ENCODE measurements at regions not wholly inside any gene's neighbourhood (a gene's known extent, or its start where the extent isn't known, plus 50 kb on each side); places are given as distances from the start of the nearest gene placed in this dataset.

GRCh38 chr2:187749804-187750431 lies 195.7 kb upstream of the TFPI start:
- WGBS, result 88% methylated on average over 7 of the region's 7 CpGs

DNA sequence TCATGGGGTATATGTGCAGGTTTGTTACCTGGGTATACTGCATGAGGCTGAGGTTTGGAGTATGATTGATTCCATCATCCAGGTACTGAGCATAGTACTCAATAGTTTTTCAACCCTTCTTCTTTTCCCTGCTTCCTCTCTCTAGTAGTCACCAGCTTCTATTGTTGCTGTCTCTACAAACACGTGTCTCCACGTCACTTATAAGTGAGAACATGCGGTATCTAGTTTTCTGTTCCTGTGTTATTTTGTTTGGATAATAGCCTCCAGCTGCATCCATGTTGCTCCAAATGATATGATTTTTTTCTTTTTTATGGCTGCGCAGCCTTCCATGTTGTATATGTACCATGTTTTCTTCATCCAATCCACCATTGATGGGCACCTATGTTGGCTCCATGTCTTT lies 214.8 kb upstream of the TFPI start:
- no peak overlapping the region for H3K4me2 ChIP-seq (ENCODE audit: low read length, poor library complexity, severe bottlenecking)

More at GRCh38 chr2:187749804-187750431, 195.7 kb upstream of the TFPI start:
- no peaks in the 10 kb centered on the region for H3K79me1 ChIP-seq (replicated peaks; ENCODE audit: low read length, poor library complexity, severe bottlenecking)
- H2BK12ac ChIP-seq (ENCODE audit: low read length in 2 of 2), result peak overlapping the region in 1 of 2 experiments; percentile 78
- H3K4me3 ChIP-seq (ENCODE audit: insufficient read depth in 1 of 2, low read depth in 1 of 2, low read length in 2 of 2), result no peak overlapping the region
- H2BK120ac ChIP-seq (ENCODE audit: low read depth, low read length), result no peak overlapping the region
- no peak overlapping the region for H3K9ac ChIP-seq (ENCODE audit: low read length)
- no peak overlapping the region for H2BK5ac ChIP-seq (ENCODE audit: low read depth, low read length, poor library complexity, severe bottlenecking)
- H3K4ac ChIP-seq (ENCODE audit: low read depth in 1 of 2, low read length in 2 of 2), result peak overlapping the region in 1 of 2 experiments; percentile 2
- no peaks in the 10 kb centered on the region for H3K9me3 ChIP-seq (ENCODE audit: control insufficient read depth, low read length)
- H4K8ac ChIP-seq (ENCODE audit: low read length), result no peak overlapping the region
- H3K18ac ChIP-seq (ENCODE audit: low read depth in 1 of 2, low read length in 2 of 2), result no peak overlapping the region
- no peak overlapping the region for H4K91ac ChIP-seq (ENCODE audit: low read length)
- peak overlapping the region; percentile 49 for H2AFZ ChIP-seq (ENCODE audit: low read depth, low read length)
- no peak for DNase-seq
- H3K23ac ChIP-seq (ENCODE audit: low read length in 2 of 2), result peak overlapping the region in 1 of 2 experiments; percentile 40
- peak overlapping the region in 1 of 2 experiments; percentile 71 for H3K14ac ChIP-seq (ENCODE audit: low read length in 2 of 2)
- no peaks in the 10 kb centered on the region for H3K27me3 ChIP-seq (ENCODE audit: control insufficient read depth in 1 of 2, insufficient read depth in 1 of 2, low read length in 2 of 2)
- H2BK15ac ChIP-seq (ENCODE audit: low read depth, poor library complexity, severe bottlenecking), result no peak overlapping the region
- H3K4me1 ChIP-seq (ENCODE audit: control insufficient read depth, insufficient read depth, low read depth, low read length), result no peaks in the 10 kb centered on the region
- H3K27ac ChIP-seq (ENCODE audit: low read length, poor library complexity, severe bottlenecking), result no peak overlapping the region
- no peaks in the 10 kb centered on the region for H3K36me3 ChIP-seq (ENCODE audit: control insufficient read depth in 1 of 2, insufficient read depth in 2 of 2, low read depth in 1 of 2, low read length in 2 of 2)
- no peak overlapping the region for H2AK5ac ChIP-seq (ENCODE audit: low read length, severe bottlenecking)
- H3K4me2 ChIP-seq (ENCODE audit: low read length, poor library complexity, severe bottlenecking), result no peak overlapping the region

GRCh38 chr2:187769437-187769836 lies 215.2 kb upstream of the TFPI start:
- H3K9ac ChIP-seq (ENCODE audit: low read length), result no peak overlapping the region
- no peak overlapping the region for H2BK5ac ChIP-seq (ENCODE audit: low read depth, low read length, poor library complexity, severe bottlenecking)
- H4K8ac ChIP-seq (ENCODE audit: low read length), result no peak overlapping the region
- no peak overlapping the region for H3K4me2 ChIP-seq (ENCODE audit: low read length, poor library complexity, severe bottlenecking)
- H3K79me1 ChIP-seq (replicated peaks; ENCODE audit: low read length, poor library complexity, severe bottlenecking), result no peaks in the 10 kb centered on the region
- H2BK12ac ChIP-seq (ENCODE audit: low read length in 2 of 2), result no peak overlapping the region
- H2AK5ac ChIP-seq (ENCODE audit: low read length, severe bottlenecking), result no peak overlapping the region
- no peak for DNase-seq
- H3K23ac ChIP-seq (ENCODE audit: low read length in 2 of 2), result no peak overlapping the region
- H4K91ac ChIP-seq (ENCODE audit: low read length), result no peak overlapping the region
- H3K9me3 ChIP-seq (ENCODE audit: control insufficient read depth, low read length), result no peaks in the 10 kb centered on the region
- no peak overlapping the region for H3K18ac ChIP-seq (ENCODE audit: low read depth in 1 of 2, low read length in 2 of 2)
- no peaks in the 10 kb centered on the region for H3K4me1 ChIP-seq (ENCODE audit: control insufficient read depth, insufficient read depth, low read depth, low read length)
- H3K36me3 ChIP-seq (ENCODE audit: control insufficient read depth in 1 of 2, insufficient read depth in 2 of 2, low read depth in 1 of 2, low read length in 2 of 2), result no peaks in the 10 kb centered on the region
- no peak overlapping the region for H3K27ac ChIP-seq (ENCODE audit: low read length, poor library complexity, severe bottlenecking)
- 89% methylated on average over 2 of the region's 3 CpGs for WGBS
- no peak overlapping the region for H2BK120ac ChIP-seq (ENCODE audit: low read depth, low read length)
- H2AFZ ChIP-seq (ENCODE audit: low read depth, low read length), result no peak overlapping the region
- no peak overlapping the region for H3K4me3 ChIP-seq (ENCODE audit: insufficient read depth in 1 of 2, low read depth in 1 of 2, low read length in 2 of 2)
- H3K4ac ChIP-seq (ENCODE audit: low read depth in 1 of 2, low read length in 2 of 2), result no peak overlapping the region
- no peak overlapping the region for H2BK15ac ChIP-seq (ENCODE audit: low read depth, poor library complexity, severe bottlenecking)
- H3K14ac ChIP-seq (ENCODE audit: low read length in 2 of 2), result no peak overlapping the region
- no peaks in the 10 kb centered on the region for H3K27me3 ChIP-seq (ENCODE audit: control insufficient read depth in 1 of 2, insufficient read depth in 1 of 2, low read length in 2 of 2)

More for the DNA sequence above, 214.8 kb upstream of the TFPI start:
- Histone ChIP-seq H3K4me3 (ENCODE audit: insufficient read depth in 1 of 2, low read depth in 1 of 2, low read length in 2 of 2) (no peak overlapping the region), H3K4me1 (ENCODE audit: control insufficient read depth, insufficient read depth, low read depth, low read length) (no peaks in the 10 kb centered on the region), H2BK5ac (ENCODE audit: low read depth, low read length, poor library complexity, severe bottlenecking) (no peak overlapping the region), H3K27ac (ENCODE audit: low read length, poor library complexity, severe bottlenecking) (no peak overlapping the region), H3K9me3 (ENCODE audit: control insufficient read depth, low read length) (no peaks in the 10 kb centered on the region), H3K79me1 (replicated peaks; ENCODE audit: low read length, poor library complexity, severe bottlenecking) (no peaks in the 10 kb centered on the region), H2BK12ac (ENCODE audit: low read length in 2 of 2) (no peak overlapping the region), H2BK120ac (ENCODE audit: low read depth, low read length) (no peak overlapping the region), H3K14ac (ENCODE audit: low read length in 2 of 2) (no peak overlapping the region), H3K18ac (ENCODE audit: low read depth in 1 of 2, low read length in 2 of 2) (no peak overlapping the region), H4K8ac (ENCODE audit: low read length) (no peak overlapping the region), H3K9ac (ENCODE audit: low read length) (no peak overlapping the region), H2AFZ (ENCODE audit: low read depth, low read length) (no peak overlapping the region), H2BK15ac (ENCODE audit: low read depth, poor library complexity, severe bottlenecking) (no peak overlapping the region), H3K23ac (ENCODE audit: low read length in 2 of 2) (no peak overlapping the region), H3K27me3 (ENCODE audit: control insufficient read depth in 1 of 2, insufficient read depth in 1 of 2, low read length in 2 of 2) (no peaks in the 10 kb centered on the region), H2AK5ac (ENCODE audit: low read length, severe bottlenecking) (no peak overlapping the region), H3K36me3 (ENCODE audit: control insufficient read depth in 1 of 2, insufficient read depth in 2 of 2, low read depth in 1 of 2, low read length in 2 of 2) (no peaks in the 10 kb centered on the region), H4K91ac (ENCODE audit: low read length) (no peak overlapping the region), H3K4ac (ENCODE audit: low read depth in 1 of 2, low read length in 2 of 2) (no peak overlapping the region)
- 100% methylated on average over 4 of the region's 4 CpGs for WGBS
- no peak for DNase-seq

- Histone ChIP-seq H4K91ac (ENCODE audit: low read length) (no peak overlapping the region), H3K4ac (ENCODE audit: low read depth in 1 of 2, low read length in 2 of 2) (no peak overlapping the region), H2BK12ac (ENCODE audit: low read length in 2 of 2) (no peak overlapping the region), H2BK5ac (ENCODE audit: low read depth, low read length, poor library complexity, severe bottlenecking) (no peak overlapping the region), H3K27me3 (ENCODE audit: control insufficient read depth in 1 of 2, insufficient read depth in 1 of 2, low read length in 2 of 2) (no peaks in the 10 kb centered on the region), H3K23ac (ENCODE audit: low read length in 2 of 2) (no peak overlapping the region), H4K8ac (ENCODE audit: low read length) (no peak overlapping the region), H3K27ac (ENCODE audit: low read length, poor library complexity, severe bottlenecking) (no peak overlapping the region), H2BK120ac (ENCODE audit: low read depth, low read length) (no peak overlapping the region), H3K4me1 (ENCODE audit: control insufficient read depth, insufficient read depth, low read depth, low read length) (no peaks in the 10 kb centered on the region), H2AK5ac (ENCODE audit: low read length, severe bottlenecking) (no peak overlapping the region), H2AFZ (ENCODE audit: low read depth, low read length) (no peak overlapping the region), H3K14ac (ENCODE audit: low read length in 2 of 2) (no peak overlapping the region), H3K36me3 (ENCODE audit: control insufficient read depth in 1 of 2, insufficient read depth in 2 of 2, low read depth in 1 of 2, low read length in 2 of 2) (no peaks in the 10 kb centered on the region), H3K79me1 (replicated peaks; ENCODE audit: low read length, poor library complexity, severe bottlenecking) (no peaks in the 10 kb centered on the region), H2BK15ac (ENCODE audit: low read depth, poor library complexity, severe bottlenecking) (no peak overlapping the region), H3K4me3 (ENCODE audit: insufficient read depth in 1 of 2, low read depth in 1 of 2, low read length in 2 of 2) (no peak overlapping the region), H3K9ac (ENCODE audit: low read length) (no peak overlapping the region), H3K4me2 (ENCODE audit: low read length, poor library complexity, severe bottlenecking) (no peak overlapping the region), H3K9me3 (ENCODE audit: control insufficient read depth, low read length) (no peaks in the 10 kb centered on the region), H3K18ac (ENCODE audit: low read depth in 1 of 2, low read length in 2 of 2) (no peak overlapping the region)
- DNase-seq, result peak; percentile 68
- 100% methylated on average over 1 of the region's 1 CpG for WGBS
These were observed 220.4 kb upstream of the TFPI start for GRCh38 chr2:187774551-187775071.
